HFF-Myc (cell line): ENCODE measurements at regions not wholly inside any gene's neighbourhood (a gene's known extent, or its start where the extent isn't known, plus 50 kb on each side); places are given as distances from the start of the nearest gene placed in this dataset.

ENCODE experiments used
- DNase-seq: peaks from one replicate; pipeline ENCODE4 v3.0.0-alpha.2; 2011; ENCODE audit warnings: low read depth; ENCODE audit errors: extremely low read depth
- H3K4me3 ChIP-seq: replicated peaks from 2 replicates; pipeline ENCODE4 v1.5.1; 2011; ENCODE audit warnings: low read depth, mild to moderate bottlenecking, control low read depth, low read length
- TF ChIP-seq, protein P1 (sequence below): IDR thresholded peaks from 2 replicates; pipeline ENCODE4 v1.5.1; 2012; ENCODE audit warnings: mild to moderate bottlenecking, low read depth, low read length, control low read depth; ENCODE audit errors: missing control alignments

DNA sequence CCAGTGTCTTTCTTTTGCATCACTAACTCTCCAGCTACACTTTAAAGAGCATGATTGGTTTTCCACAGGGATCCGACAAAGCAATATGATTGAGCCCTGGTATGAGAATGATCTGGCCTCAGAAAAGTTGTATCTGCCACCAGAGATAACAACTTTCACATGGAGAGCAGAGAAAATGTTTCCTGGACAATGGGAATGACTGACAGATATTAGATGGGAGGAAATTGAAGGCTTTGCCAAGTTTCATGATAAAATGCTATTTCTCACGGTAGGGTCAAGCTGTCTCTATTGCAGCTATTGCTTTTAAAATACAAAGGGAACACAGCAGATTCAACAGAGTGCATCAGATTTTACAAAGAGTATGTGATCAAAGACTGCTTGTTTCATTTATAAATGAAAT is 56.4 kb upstream of the GLIS3 start:
- TF ChIP-seq, protein P1, sequence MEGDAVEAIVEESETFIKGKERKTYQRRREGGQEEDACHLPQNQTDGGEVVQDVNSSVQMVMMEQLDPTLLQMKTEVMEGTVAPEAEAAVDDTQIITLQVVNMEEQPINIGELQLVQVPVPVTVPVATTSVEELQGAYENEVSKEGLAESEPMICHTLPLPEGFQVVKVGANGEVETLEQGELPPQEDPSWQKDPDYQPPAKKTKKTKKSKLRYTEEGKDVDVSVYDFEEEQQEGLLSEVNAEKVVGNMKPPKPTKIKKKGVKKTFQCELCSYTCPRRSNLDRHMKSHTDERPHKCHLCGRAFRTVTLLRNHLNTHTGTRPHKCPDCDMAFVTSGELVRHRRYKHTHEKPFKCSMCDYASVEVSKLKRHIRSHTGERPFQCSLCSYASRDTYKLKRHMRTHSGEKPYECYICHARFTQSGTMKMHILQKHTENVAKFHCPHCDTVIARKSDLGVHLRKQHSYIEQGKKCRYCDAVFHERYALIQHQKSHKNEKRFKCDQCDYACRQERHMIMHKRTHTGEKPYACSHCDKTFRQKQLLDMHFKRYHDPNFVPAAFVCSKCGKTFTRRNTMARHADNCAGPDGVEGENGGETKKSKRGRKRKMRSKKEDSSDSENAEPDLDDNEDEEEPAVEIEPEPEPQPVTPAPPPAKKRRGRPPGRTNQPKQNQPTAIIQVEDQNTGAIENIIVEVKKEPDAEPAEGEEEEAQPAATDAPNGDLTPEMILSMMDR = no peak
- no peak for DNase-seq

DNA sequence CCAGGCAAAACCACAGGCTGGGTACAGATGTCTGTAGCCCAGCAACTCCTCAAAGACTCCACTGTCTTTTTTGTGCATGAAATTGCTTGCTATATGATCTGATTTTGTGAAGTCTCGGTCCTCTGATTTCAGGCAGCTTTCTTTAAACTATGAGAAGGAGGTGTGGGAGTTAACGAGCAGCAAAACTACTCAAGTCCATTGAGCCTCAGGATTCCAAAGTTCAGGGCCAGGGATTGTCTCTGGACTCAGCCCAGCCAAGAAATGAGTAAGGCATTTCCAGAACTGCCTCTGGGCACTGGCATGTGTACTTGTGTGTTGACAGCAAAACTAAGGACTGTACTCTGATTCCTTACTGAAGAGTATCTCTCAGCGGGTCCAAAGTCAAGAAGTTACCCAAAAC is 53.4 kb upstream of the GLIS3 start:
- no peak for DNase-seq
- H3K4me3 ChIP-seq = no peak overlapping the region
- TF ChIP-seq, protein P1 = no peak

More for the DNA sequence above, 56.4 kb upstream of the GLIS3 start:
- H3K4me3 ChIP-seq = no peak overlapping the region

DNA sequence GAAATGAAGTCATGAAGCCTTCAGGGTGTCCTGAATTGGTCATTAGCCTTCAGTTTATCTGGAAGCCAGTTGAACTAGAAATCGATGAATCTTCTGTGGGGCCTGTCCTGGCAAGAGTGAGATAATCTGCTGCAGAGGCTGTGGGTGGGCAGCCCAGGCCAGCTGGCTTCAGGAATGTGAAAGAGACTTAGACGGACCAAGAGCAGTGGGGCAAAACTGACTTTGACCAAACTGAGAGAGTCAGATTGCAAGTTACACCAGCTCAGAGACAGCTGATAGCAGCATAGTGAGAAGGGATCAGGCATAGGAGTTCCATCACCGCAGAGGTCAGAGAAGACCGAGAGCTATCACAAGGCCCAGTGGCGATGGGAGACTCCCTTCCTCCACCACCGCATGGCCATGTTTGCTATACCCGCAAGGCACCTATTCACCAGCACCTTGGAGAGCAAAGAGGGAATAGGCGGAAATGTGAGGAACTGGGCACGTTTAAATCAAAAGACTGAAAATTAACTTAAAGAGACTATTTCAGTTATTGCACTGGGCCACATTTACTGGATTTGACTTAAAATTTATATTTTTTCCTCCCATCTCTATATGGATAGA is 50.0 kb upstream of the GLIS3 start:
- no peak overlapping the region for H3K4me3 ChIP-seq
- no peak for DNase-seq
- TF ChIP-seq, protein P1 = no peak
